ENCODE measurements at regions not wholly inside any gene's neighbourhood (a gene's known extent, or its start where the extent isn't known, plus 50 kb on each side); places are given as distances from the start of the nearest gene placed in this dataset.
"Not testable (repeated sequence)": the region's sequence is repeated elsewhere in the genome, so short reads cannot be mapped to it uniquely, and the experiment has no call there.

DNA sequence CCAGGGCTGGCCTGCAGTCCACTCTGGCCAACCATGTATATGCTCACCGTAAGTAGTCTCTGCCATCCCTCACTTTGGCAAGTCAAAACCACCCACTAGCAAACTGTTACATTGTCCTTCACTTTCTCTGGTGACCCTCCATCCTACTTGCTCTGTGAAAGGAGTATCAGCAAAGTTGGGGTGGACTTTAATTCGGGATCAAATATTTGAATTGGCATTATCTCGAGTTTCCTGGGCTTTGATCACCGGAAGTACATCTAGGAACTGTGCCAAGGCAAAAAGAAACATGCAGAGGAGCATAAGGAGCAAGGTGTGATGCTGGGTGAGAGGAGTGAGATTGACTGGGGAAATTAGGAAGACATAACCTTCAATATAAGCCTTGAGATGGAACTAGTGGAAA lies 188.9 kb upstream of the P2RY1 start:
- 34 to 44% methylated on average over 4 of the region's 4 CpGs for WGBS, 2 donors
- no peak overlapping the region for H3K4me3 ChIP-seq (ENCODE audit: low read depth, poor library complexity, severe bottlenecking)
- TF ChIP-seq, protein P1, sequence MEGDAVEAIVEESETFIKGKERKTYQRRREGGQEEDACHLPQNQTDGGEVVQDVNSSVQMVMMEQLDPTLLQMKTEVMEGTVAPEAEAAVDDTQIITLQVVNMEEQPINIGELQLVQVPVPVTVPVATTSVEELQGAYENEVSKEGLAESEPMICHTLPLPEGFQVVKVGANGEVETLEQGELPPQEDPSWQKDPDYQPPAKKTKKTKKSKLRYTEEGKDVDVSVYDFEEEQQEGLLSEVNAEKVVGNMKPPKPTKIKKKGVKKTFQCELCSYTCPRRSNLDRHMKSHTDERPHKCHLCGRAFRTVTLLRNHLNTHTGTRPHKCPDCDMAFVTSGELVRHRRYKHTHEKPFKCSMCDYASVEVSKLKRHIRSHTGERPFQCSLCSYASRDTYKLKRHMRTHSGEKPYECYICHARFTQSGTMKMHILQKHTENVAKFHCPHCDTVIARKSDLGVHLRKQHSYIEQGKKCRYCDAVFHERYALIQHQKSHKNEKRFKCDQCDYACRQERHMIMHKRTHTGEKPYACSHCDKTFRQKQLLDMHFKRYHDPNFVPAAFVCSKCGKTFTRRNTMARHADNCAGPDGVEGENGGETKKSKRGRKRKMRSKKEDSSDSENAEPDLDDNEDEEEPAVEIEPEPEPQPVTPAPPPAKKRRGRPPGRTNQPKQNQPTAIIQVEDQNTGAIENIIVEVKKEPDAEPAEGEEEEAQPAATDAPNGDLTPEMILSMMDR (IDR thresholded peaks at IDR 0.05) = no peak
- no peak for TF ChIP-seq POLR2A (IDR thresholded peaks at IDR 0.05)
- intact Hi-C loops (cut with DNase I; ENCODE audit: low total_unique reads) = no loop called here
- no peak for DNase-seq (ENCODE audit: low spot score in 2 of 2)

DNA sequence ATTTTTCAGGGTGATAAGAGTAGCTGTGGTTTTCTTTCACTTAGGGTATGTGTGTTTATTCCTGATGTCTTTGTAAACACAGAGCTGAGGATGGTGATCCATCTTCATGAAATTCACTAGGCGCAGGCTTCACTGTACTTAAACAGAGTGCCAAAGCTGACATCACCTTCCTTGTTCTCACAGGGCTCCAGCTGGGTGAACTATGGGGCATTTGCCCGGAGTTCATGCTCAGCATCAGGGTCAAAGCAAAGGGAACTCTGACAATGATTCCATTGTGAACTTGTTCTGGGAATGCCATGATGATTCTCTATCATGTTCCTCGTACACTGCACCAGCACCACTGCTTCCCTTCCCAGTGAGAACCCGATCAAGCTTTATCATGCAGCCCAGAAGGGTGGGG lies 184.8 kb upstream of the P2RY1 start:
- TF ChIP-seq, protein P1 (IDR thresholded peaks at IDR 0.05) = no peak
- no peak for TF ChIP-seq POLR2A (IDR thresholded peaks at IDR 0.05)
- 65 to 68% methylated on average over 4 of the region's 4 CpGs for WGBS, 2 donors
- no peak overlapping the region for H3K4me3 ChIP-seq (ENCODE audit: low read depth, poor library complexity, severe bottlenecking)
- intact Hi-C loops (cut with DNase I; ENCODE audit: low total_unique reads) = no loop called here
- DNase-seq (ENCODE audit: low spot score in 2 of 2) = no peak

DNA sequence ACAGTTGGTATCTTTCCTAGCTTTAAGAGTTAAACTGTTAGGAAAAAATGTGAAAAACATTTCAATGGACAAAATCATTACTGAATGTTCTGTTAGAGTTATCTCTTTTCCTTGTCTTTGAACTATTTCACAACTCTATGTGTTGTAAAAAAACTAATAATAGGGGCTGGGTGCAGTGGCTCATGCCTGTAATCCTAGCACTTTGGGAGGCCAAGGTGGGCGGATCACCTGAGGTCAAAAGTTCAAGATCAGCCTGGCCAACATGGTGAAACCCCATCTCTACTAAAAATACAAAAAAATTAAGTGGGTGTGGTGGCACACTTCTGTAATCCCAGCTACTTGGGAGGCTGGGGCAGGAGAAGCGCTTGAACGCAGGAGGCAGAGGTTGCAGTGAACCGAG lies 184.0 kb upstream of the P2RY1 start:
- WGBS, 2 donors = 91% methylated on average over 4 of the region's 4 CpGs
- H3K4me3 ChIP-seq (ENCODE audit: low read depth, poor library complexity, severe bottlenecking); DNase-seq (ENCODE audit: low spot score in 2 of 2); intact Hi-C loops (cut with DNase I; ENCODE audit: low total_unique reads): not testable (repeated sequence)

DNA sequence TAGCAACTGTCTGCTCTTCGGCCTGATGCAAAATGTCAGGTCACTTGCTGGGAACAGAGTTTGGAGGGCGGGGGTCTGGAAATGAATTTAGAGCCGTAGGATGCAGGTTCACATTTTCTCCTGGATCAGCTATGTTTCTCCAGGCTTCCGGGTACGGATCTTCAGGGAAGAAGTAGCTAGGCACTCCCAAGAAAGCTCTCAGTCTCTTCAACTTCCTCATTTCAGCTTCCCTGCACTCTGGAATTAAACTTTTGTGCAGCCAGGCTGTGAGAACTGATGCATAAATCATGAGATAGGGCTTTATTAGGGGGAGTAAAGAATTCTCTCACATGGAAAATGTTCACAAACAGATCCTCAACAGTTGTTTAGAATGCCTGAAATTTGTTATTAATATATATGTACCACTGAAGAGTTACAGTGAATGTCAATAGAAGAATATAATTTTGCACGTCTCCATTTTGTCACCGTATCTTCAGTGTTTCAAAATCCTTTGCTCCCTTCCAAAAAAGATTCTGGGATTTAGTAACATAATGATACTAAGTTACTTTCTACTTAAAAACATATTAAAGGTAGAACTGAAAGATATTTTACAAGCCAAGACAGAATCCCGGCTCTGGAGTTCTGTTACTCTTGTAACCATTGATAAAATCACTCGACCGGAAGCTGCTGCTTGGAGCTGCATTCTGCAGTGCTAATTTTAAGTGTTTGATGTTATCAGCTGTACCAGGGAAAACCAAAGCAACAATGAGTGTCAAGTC lies 178.5 kb upstream of the P2RY1 start:
- H3K4me3 ChIP-seq (ENCODE audit: low read depth, poor library complexity, severe bottlenecking) = no peak overlapping the region
- intact Hi-C loops (cut with DNase I; ENCODE audit: low total_unique reads) = no loop called here
- DNase-seq (ENCODE audit: low spot score in 2 of 2) = no peak
- TF ChIP-seq POLR2A (IDR thresholded peaks at IDR 0.05) = no peak
- TF ChIP-seq, protein P1 (IDR thresholded peaks at IDR 0.05) = no peak
- 35 to 39% methylated on average over 10 of the region's 10 CpGs for WGBS, 2 donors

DNA sequence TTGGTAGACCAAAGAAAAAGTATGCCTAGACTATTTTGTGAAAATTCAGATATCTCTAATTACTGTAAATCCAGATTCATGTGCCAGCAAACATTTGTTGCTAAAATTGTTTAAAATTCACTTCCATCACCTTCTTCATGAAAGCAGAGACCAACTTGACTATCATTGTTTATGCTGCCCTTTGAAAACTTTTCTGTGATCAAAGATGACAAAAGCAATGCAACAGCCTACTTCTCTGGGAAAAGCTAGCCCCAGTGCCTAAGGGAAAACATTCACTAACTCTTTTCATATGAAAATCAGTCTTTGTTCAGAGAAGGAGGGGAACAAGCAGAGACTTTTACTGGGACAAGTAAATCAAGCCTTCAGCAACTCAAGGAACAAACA lies 178.0 kb upstream of the P2RY1 start:
- no peak overlapping the region for H3K4me3 ChIP-seq (ENCODE audit: low read depth, poor library complexity, severe bottlenecking)
- DNase-seq (ENCODE audit: low spot score in 2 of 2) = no peak
- TF ChIP-seq POLR2A (IDR thresholded peaks at IDR 0.05) = no peak
- TF ChIP-seq, protein P1 (IDR thresholded peaks at IDR 0.05) = no peak
- intact Hi-C loops (cut with DNase I; ENCODE audit: low total_unique reads) = no loop called here

DNA sequence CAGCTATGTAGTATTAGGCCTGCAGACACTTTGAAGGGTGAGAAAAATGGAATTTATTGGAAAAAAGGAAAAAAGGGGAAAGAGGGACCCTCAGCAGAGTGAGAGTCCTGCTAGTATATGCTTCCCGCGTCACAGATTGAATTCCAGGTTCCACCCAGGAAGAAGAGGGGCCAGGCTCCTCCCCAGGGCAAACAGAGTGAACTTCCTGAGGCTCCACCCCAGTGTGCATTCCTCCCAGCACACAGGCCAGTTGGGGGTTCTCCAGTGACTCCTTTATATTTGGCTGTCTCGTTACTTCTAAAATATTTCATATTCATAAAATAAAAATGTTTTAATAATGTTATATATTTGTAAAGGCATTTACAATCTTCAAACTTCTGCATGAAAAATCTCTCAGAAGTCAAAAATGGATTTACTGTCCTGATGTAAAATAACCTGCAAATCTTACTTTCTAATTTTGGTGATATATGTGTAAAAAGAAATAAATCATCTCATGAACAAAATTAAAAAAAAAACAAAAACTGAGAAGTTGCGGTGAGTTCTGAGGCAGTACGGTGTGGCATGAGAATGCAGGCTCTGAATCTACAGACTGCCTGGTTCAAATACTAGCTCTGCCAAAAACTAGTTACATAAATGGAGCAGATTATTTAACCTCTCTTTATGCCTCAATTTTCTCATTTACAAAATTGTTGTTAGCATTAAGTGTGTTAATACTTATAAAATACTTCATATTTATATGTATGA lies 175.8 kb upstream of the P2RY1 start:
- TF ChIP-seq, protein P1 (IDR thresholded peaks at IDR 0.05) = no peak
- TF ChIP-seq POLR2A (IDR thresholded peaks at IDR 0.05) = no peak
- DNase-seq (ENCODE audit: low spot score in 2 of 2) = no peak
- no peak overlapping the region for H3K4me3 ChIP-seq (ENCODE audit: low read depth, poor library complexity, severe bottlenecking)
- 61 to 66% methylated on average over 5 of the region's 5 CpGs for WGBS, 2 donors
- intact Hi-C loops (cut with DNase I; ENCODE audit: low total_unique reads) = no loop called here

All from lower leg skin (tissue), 4 donors.